Cerebellar nuclear complex (tissue), 1 donor: ENCODE measurements at regions not wholly inside any gene's neighbourhood (a gene's known extent, or its start where the extent isn't known, plus 50 kb on each side); places are given as distances from the start of the nearest gene placed in this dataset.
"Not testable (repeated sequence)": the region's sequence is repeated elsewhere in the genome, so short reads cannot be mapped to it uniquely, and the experiment has no call there.

Experiments used
- DNase-seq, 2 experiments: peaks; one replicate each; lab custom pipeline; 2025; lab: John Stamatoyannopoulos, UW

DNA sequence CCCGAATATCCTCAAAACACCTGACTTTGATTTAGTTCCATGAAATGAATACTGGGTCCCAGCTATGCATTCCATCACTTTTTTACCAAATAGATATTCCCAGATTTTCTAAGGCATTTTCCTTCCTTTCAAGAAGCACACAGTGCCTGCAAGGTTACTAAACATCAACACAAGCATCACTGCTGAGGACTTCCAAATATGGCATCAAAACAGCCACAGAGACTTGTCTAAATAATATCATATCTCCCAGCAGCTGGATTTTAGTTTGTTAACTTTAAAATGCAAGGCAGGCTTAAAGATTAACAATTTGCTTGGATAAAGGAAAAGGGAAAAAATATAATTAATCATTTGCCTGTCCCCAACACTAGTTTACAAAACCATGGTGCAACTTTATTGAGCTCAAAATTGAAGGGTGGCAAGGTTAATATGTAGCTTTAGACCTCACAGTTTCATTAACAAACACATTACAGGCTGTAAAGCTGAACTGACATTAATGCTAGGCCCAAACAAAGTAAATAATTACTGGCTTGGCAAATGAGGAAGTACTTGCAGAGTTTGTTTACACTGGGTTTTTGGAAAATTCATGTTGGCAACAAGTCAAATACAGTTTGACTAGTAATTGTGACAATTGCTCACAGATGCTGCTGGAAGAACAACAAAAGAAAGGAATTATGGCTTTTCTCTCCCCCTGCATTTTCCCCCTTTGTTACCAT is 401.7 kb upstream of the CDIN1 start:
- DNase-seq: no peak

- no peak for DNase-seq
These were observed 401.2 kb upstream of the CDIN1 start for GRCh38 chr15:36178303-36178633.

- DNase-seq: no peak
These were observed 396.2 kb upstream of the CDIN1 start for GRCh38 chr15:36183201-36183600.

- DNase-seq: no peak
These were observed 394.0 kb upstream of the CDIN1 start for GRCh38 chr15:36185438-36185837.

GRCh38 chr15:36185845-36186244 is 393.6 kb upstream of the CDIN1 start:
- DNase-seq: no peak

DNA sequence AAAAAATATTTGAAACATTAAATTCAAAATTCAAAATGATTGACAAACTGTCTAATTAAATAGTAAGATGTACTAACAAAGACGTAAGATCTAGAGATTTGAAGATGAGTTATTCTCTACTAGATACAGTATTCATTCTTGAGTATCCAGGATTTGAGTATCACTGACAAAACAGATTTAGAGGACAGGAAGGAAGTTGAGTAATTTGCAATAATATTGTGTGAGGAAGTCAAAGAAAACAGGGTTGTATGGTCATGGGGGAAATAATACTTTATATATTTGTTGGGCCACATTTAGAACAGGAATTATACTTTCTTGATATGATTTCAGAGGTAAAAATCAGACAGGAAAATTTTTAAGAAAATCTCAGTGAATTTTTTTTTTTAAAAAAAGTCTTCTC is 393.1 kb upstream of the CDIN1 start:
- DNase-seq: no peak

DNA sequence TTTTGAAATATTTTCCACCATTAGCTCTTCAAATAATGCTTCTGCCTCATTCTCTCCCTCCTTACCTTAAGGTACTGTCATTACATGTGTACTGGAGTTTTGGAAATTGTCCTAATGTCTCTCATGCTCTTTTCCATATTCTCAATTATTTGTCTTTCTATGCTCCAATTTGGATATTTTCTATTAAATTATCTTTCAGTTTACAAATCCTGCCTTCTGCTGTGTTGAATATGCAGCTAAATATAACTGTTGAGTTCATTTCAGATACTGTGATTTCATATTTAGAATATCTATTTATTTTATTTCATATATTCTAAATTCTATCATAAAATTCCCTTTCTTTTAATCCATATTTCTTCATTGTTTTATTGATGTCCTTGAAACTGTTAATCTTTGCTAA is 388.0 kb upstream of the CDIN1 start:
- no peak for DNase-seq

DNA sequence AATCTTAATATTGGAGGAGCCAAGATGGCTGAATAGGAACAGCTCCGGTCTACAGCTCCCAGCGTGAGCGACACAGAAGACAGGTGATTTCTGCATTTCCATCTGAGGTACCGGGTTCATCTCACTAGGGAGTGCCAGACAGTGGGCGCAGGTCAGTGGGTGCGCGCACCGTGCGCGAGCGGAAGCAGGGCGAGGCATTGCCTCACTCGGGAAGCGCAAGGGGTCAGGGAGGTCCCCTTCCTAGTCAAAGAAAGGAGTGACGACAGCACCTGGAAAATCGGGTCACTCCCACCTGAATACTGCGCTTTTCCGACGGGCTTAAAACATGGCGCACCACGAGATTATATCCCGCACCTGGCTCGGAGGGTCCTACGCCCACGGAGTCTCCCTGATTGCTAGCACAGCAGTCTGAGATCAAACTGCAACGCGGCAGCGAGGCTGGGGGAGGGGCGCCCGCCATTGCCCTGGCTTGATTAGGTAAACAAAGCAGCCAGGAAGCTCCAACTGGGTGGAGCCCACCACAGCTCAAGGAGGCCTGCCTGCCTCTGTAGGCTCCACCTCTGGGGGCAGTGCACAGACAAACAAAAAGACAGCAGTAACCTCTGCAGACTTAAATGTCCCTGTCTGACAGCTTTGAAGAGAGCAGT is 383.9 kb upstream of the CDIN1 start:
- not testable (repeated sequence) for DNase-seq

- no peak for DNase-seq
These were observed 370.4 kb upstream of the CDIN1 start for GRCh38 chr15:36208868-36209582.

- no peak for DNase-seq
These were observed 369.0 kb upstream of the CDIN1 start for GRCh38 chr15:36210426-36210825.

- DNase-seq: no peak
These were observed 361.1 kb upstream of the CDIN1 start for GRCh38 chr15:36218322-36218721.

- no peak for DNase-seq
These were observed 360.4 kb upstream of the CDIN1 start for GRCh38 chr15:36218991-36219390.

GRCh38 chr15:36221992-36222391 is 357.4 kb upstream of the CDIN1 start:
- DNase-seq: no peak

DNA sequence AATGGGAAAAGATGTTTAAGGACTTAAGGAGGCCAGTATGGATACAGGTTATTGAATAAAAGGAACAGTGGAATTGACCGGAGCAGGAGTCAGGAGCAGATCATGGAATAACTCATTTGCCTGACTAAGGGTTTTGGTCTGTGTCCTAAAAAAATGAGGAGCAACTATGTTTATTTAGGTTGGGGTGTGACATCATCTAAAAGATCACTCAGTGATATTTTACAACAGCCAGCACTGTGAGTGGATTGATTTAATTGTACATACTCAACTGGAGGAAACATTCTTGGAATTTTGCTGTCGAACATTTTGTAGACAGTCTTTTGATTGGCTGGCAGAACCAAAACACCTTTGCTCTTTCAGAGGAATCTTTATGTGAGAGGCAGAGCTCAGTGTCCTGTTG is 348.6 kb upstream of the CDIN1 start:
- no peak for DNase-seq

DNA sequence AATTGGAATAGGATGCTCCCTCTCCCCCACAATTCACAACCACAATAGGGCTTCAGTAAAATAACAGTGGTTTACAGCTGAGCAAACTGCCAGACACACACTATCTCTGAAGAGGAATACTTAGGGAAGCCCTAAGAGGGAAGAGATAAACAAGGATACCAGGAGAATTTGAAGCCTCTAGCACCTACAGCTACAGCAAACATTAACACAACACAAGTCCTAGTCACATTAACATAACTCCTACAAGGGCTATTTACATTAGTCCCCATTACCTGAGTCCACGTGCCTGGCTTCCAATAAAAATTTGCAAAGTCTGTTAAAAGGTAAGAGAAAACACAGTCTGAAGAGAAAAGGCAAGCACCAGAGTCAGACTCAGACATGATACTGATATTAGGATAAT is 346.9 kb upstream of the CDIN1 start:
- no peak for DNase-seq

DNA sequence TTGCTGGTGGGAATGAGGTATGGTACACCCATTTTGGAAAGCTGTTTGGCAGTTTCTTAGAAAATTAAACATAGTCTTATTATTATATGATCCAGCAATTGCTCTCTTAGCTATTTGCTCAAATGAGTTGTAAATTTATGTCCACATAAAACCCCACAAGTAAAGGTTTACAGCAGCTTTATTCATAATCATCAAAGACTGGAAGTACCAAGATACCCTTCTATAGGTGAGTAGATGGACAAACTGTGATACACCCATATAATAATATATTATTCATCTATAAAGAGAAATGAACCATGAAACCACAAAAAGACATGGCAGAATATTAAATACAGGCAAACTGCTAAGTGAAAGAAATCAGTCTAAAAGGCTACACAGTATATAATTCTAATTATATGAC is 344.7 kb upstream of the CDIN1 start:
- DNase-seq: no peak

DNA sequence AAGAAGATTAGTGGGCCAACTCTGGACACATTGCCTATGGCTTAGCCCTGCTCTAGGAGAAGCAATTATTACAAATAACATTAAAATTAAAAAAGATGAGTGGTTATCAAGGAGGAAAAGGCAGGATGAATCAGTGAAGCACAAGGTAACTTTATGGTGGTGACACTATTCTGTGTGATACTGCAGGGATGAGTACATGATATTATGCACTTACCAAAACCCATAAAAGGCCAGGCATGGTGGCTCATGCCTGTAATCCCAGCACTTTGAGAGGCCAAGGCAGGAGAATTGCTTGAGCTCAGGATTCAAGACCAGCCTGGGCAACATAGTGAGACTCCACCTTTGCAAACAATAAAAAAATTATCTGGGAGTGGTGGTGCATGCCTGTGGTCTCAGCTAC is 344.3 kb upstream of the CDIN1 start:
- DNase-seq: no peak

DNA sequence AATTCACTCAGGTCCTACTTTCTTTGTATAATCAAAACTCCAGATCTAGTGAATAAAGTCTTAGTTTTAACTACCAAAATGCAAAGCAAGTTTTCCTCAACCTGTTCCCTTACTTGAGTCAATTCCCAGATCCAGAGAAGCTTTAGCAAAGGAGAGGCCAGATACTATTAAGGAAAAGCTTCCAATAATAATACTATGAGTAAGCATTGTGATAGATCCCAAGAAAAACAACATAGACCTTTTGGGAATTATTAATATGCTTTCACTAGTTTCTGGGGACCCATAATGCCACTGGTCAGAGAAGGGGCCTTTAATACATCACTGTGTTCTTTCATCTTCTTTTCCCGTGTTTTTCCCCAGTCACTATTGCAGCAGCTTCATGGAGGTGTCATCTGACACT is 339.9 kb upstream of the CDIN1 start:
- DNase-seq: no peak

- DNase-seq: no peak
These were observed 328.0 kb upstream of the CDIN1 start for GRCh38 chr15:36251450-36251849.

GRCh38 chr15:36252146-36252711 is 327.2 kb upstream of the CDIN1 start:
- DNase-seq: no peak

DNA sequence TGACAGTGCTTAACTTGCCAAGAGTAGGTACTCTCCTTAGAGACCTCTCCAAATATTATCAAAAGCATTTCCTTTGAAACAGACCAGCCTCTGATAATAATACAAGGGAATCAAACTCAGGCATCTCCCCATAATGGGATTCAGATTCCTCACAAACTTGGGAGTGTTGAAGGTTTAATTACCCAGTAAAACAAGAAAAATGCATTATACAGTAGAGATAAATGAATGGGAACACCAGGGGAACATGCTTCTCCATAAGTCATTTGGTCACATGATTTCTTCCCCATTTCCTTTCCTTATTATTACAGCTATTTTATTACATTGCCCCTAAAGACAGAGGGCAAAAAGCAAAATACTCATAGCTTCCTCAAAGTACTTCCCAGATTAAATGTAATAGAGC is 325.0 kb upstream of the CDIN1 start:
- no peak for DNase-seq

DNA sequence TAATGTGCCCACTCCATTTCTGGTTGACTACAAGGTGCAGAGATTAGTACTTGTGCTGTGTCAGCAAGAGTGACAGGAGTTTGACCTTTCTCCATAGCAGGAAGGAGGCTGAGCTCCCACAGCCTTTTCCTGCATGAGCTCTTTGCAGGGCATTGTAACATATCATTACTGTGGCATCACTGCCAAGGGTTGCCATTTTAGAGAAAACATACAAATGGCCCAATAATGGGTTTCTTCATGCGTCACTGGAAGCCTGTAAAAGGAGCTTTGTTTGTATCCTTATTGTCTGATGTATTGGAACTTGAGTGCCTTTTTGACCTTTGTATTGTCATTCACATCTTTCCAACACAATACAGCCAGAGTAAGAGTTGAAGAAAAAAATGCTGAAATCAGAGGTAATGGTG is 323.0 kb upstream of the CDIN1 start:
- DNase-seq: no peak

GRCh38 chr15:36263666-36264065 is 315.8 kb upstream of the CDIN1 start:
- no peak for DNase-seq
